ENCODE measurements at regions not wholly inside any gene's neighbourhood (a gene's known extent, or its start where the extent isn't known, plus 50 kb on each side); places are given as distances from the start of the nearest gene placed in this dataset.

DNA sequence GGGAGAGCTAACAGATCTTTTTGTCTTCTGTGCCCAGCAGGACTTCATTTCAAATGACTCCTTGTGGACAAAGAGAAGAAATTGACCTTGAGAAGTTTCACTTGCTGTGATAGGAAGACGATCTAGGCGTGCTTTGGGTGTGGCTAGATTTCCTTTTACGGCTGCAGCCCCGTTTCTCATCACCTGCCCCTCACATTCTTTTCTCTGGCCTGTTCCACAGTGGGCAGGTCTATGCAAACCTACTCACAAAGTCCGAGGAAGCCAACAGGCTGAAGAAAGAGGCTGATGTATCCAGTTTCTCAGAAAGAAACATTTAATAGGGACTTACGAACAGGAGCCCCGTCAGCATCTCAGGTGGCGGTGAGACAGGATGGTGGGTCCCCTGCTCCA lies 231.8 kb downstream of the FGF9 start:
- TF ChIP-seq, protein P1, sequence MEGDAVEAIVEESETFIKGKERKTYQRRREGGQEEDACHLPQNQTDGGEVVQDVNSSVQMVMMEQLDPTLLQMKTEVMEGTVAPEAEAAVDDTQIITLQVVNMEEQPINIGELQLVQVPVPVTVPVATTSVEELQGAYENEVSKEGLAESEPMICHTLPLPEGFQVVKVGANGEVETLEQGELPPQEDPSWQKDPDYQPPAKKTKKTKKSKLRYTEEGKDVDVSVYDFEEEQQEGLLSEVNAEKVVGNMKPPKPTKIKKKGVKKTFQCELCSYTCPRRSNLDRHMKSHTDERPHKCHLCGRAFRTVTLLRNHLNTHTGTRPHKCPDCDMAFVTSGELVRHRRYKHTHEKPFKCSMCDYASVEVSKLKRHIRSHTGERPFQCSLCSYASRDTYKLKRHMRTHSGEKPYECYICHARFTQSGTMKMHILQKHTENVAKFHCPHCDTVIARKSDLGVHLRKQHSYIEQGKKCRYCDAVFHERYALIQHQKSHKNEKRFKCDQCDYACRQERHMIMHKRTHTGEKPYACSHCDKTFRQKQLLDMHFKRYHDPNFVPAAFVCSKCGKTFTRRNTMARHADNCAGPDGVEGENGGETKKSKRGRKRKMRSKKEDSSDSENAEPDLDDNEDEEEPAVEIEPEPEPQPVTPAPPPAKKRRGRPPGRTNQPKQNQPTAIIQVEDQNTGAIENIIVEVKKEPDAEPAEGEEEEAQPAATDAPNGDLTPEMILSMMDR (IDR thresholded peaks at IDR 0.05 in 4 of 5, conservative IDR thresholded peaks at IDR 0.05 in 1 of 5): no peak
- TF ChIP-seq POLR2A (IDR thresholded peaks at IDR 0.05): no peak

All from gastrocnemius medialis (tissue), 4 donors.